Gastrocnemius medialis (tissue), 4 donors: ENCODE measurements at regions not wholly inside any gene's neighbourhood (a gene's known extent, or its start where the extent isn't known, plus 50 kb on each side); places are given as distances from the start of the nearest gene placed in this dataset.

Source experiments
- ATAC-seq, 2 donors: fragments of 150-250 bp; one replicate each; pipeline ENCODE4 v1.9.1; 2016
- DNase-seq, 2 donors: peaks; one replicate each; pipeline ENCODE4 v3.0.0-alpha.2; 2019
- H3K27ac ChIP-seq, 4 donors: fragments of 200-600 bp; sonication (generic); 1 replicate in 1 of 4; 2 replicates in 3 of 4; pipeline ENCODE4 v1.5.1; 2016 to 2018; ENCODE audit warnings: mild to moderate bottlenecking in 2 of 4, moderate library complexity in 1 of 4
- H3K27me3 ChIP-seq, 3 donors: fragments of 200-600 bp; sonication (generic) in 2 of 3; 1 replicate in 1 of 3; 2 replicates in 2 of 3; pipeline versions ENCODE4 v1.5.1 to v1.6.0; 2016 to 2019; ENCODE audit warnings: mild to moderate bottlenecking in 1 of 3, moderate library complexity in 1 of 3
- H3K36me3 ChIP-seq, 2 donors: fragments of 200-600 bp; sonication (generic) in 1 of 2; one replicate each; pipeline ENCODE4 v1.5.1; 2017 to 2018
- H3K4me1 ChIP-seq, 2 donors: fragments of 200-600 bp; sonication (generic) in 1 of 2; one replicate each; pipeline ENCODE4 v1.5.1; 2016 to 2017; ENCODE audit warnings: mild to moderate bottlenecking in 2 of 2
- H3K4me3 ChIP-seq, 4 donors: fragments of 200-600 bp; sonication (generic) in 3 of 4; 1 replicate in 1 of 4; 2 replicates in 3 of 4; pipeline ENCODE4 v1.5.1; 2016 to 2019; ENCODE audit warnings: mild to moderate bottlenecking in 2 of 4
- H3K9me3 ChIP-seq, 3 donors: fragments of 200-600 bp; sonication (generic) in 2 of 3; 1 replicate in 1 of 3; 2 replicates in 2 of 3; pipeline ENCODE4 v1.5.1; 2016 to 2019
- CTCF ChIP-seq, 5 experiments: fragments of 450-650 bp in 3 of 5; fragments of 200-600 bp in 2 of 5; sonication (generic) in 2 of 5; IDR thresholded peaks in 4 of 5; conservative IDR thresholded peaks in 1 of 5; 1 replicate in 4 of 5; 2 replicates in 1 of 5; pipeline ENCODE4 v1.5.1; 2016 to 2019; ENCODE audit warnings: antibody characterized with exemption in 5 of 5, mild to moderate bottlenecking in 3 of 5, moderate library complexity in 3 of 5
- POLR2A ChIP-seq, 2 donors: fragments of 450-650 bp; IDR thresholded peaks; one replicate each; pipeline ENCODE4 v1.6.1; 2017; ENCODE audit warnings: antibody characterized with exemption in 2 of 2, mild to moderate bottlenecking in 2 of 2, moderate library complexity in 2 of 2
- in situ Hi-C, 4 donors: fragments of 200-750 bp; cut with MboI; loops; one replicate each; pipeline versions ENCODE4 v1.15.0 to v1.8.0; 2017; ENCODE audit warnings: low sequenced_read_pairs in 4 of 4
- intact Hi-C: fragments of 100-400 bp; cut with DNase I; formaldehyde crosslinking; loops from one replicate; pipeline ENCODE4 v1.15.1; 2023; ENCODE audit warnings: low total_unique reads

- no peak for ATAC-seq
Measured at GRCh38 chr7:94286111-94286510, 108.6 kb upstream of the COL1A2 start.

GRCh38 chr7:94288096-94288495 lies 106.6 kb upstream of the COL1A2 start:
- H3K27ac ChIP-seq, result no peak overlapping the region
- intact Hi-C loops, result loop anchor here (2.0 kb wide), 3 partner anchors 107 to 955 kb away; partner anchors contain the start of gene COL1A2
- ATAC-seq (no peak), DNase-seq (no peak)
- no peak overlapping the region for H3K4me3 ChIP-seq
- H3K4me1 ChIP-seq, result no peaks in the 10 kb centered on the region
- H3K9me3 ChIP-seq, result no peaks in the 10 kb centered on the region
- TF ChIP-seq POLR2A (IDR thresholded peaks at IDR 0.05) (no peak), CTCF (IDR thresholded peaks at IDR 0.05 in 4 of 5, conservative IDR thresholded peaks at IDR 0.05 in 1 of 5) (no peak)
- no peaks in the 10 kb centered on the region for H3K27me3 ChIP-seq
- no peaks in the 10 kb centered on the region for H3K36me3 ChIP-seq
- in situ Hi-C loops, result no loop called here

More at GRCh38 chr7:94286111-94286510, 108.6 kb upstream of the COL1A2 start:
- H3K4me1 ChIP-seq, result no peaks in the 10 kb centered on the region
- TF ChIP-seq POLR2A (IDR thresholded peaks at IDR 0.05), result no peak
- no peak for TF ChIP-seq CTCF (IDR thresholded peaks at IDR 0.05 in 4 of 5, conservative IDR thresholded peaks at IDR 0.05 in 1 of 5)
- no peak for DNase-seq
- H3K36me3 ChIP-seq, result no peaks in the 10 kb centered on the region
- no peak overlapping the region for H3K4me3 ChIP-seq
- in situ Hi-C loops (no loop called here), intact Hi-C loops (no loop called here)
- no peak overlapping the region for H3K27ac ChIP-seq
- H3K27me3 ChIP-seq, result no peaks in the 10 kb centered on the region
- H3K9me3 ChIP-seq, result no peaks in the 10 kb centered on the region

GRCh38 chr7:94289071-94289470 lies 105.6 kb upstream of the COL1A2 start:
- TF ChIP-seq POLR2A (IDR thresholded peaks at IDR 0.05) (no peak), CTCF (IDR thresholded peaks at IDR 0.05 in 4 of 5, conservative IDR thresholded peaks at IDR 0.05 in 1 of 5) (peak; percentile 46 to 72 (median 57))
- H3K36me3 ChIP-seq, result no peaks in the 10 kb centered on the region
- in situ Hi-C loops (no loop called here), intact Hi-C loops (loop anchor here (2.0 kb wide), 3 partner anchors 106 to 954 kb away; partner anchors contain the start of gene COL1A2)
- H3K27me3 ChIP-seq, result no peaks in the 10 kb centered on the region
- H3K9me3 ChIP-seq, result no peaks in the 10 kb centered on the region
- no peaks in the 10 kb centered on the region for H3K4me1 ChIP-seq
- H3K4me3 ChIP-seq, result no peak overlapping the region
- ATAC-seq (peak; percentile 27 to 58), DNase-seq (peak; percentile 22 to 23)
- no peak overlapping the region for H3K27ac ChIP-seq

GRCh38 chr7:94294471-94295131 lies 100.1 kb upstream of the COL1A2 start:
- ATAC-seq (no peak), DNase-seq (no peak)
- no peaks in the 10 kb centered on the region for H3K4me1 ChIP-seq
- intact Hi-C loops, result loop anchor here (10.0 kb wide), 1 partner anchor 370 kb away; the partner anchor contains the start of gene GNG11
- no peaks in the 10 kb centered on the region for H3K9me3 ChIP-seq
- no peaks in the 10 kb centered on the region for H3K27me3 ChIP-seq
- H3K27ac ChIP-seq, result no peak overlapping the region
- H3K4me3 ChIP-seq, result no peak overlapping the region
- TF ChIP-seq POLR2A (IDR thresholded peaks at IDR 0.05) (no peak), CTCF (IDR thresholded peaks at IDR 0.05 in 4 of 5, conservative IDR thresholded peaks at IDR 0.05 in 1 of 5) (no peak)
- H3K36me3 ChIP-seq, result no peaks in the 10 kb centered on the region
- in situ Hi-C loops, result loop anchor here in 3 of 4 donors (5.0 to 10.0 kb wide), 3 partner anchors 100 to 140 kb away; partner anchors contain the start of gene COL1A2 (in 2 of the 3)
